SHP77 (cell line): ENCODE measurements at regions not wholly inside any gene's neighbourhood (a gene's known extent, or its start where the extent isn't known, plus 50 kb on each side); places are given as distances from the start of the nearest gene placed in this dataset.

ENCODE experiments used
- DNase-seq, 2 experiments: peaks; one replicate each; lab custom pipeline; 2025; lab: John Stamatoyannopoulos, UW

DNA sequence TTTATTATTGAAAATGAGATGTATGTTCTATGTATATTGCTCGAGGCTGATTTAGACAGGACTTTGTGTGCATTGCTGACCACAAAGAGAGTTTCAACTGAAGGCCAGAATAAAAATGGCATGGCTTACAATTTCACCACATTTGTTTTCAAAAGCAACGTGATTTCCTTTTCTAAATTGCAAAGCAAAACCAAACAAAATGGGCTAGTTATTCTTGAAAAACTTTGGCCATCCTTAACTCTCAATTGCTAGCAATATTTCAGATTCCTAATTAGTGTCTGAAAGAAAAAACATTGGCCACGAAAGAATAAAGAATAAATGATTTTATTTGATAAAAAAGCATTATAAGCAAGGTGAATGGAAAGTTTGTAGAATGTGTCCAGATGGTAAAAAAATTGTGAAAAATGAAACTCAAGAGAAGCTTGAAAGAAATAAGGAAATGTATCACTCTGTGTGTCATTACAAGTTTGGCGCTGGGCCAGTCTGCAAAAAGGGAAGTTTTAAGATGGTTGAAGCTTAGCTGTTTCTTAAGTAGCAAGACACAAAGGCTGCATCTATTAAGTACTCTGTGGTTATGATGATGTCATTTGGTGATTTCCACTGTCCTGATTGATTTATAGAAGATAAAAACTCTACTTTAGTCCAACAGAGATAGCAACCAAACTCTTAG, 89.2 kb upstream of the PRLR start:
- DNase-seq = no peak

DNA sequence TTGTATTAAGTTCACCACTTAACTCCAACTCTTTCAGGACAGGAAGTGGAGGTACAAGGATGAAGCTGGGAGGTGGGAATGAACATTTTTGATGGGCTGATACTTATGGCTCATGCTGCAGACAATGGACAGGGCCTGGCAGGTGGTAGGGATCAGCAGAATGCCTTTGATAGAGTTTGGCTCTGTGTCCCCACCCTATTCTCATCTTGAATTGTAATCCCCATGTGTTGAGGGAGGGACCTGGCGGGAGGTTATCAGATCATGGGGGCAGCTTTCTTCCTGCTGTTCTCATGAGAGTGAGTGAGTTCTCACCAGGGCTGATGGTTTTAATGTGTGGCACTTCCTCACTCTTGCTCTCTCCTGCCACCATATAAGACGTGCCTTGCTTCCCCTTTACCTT, 87.3 kb upstream of the PRLR start:
- DNase-seq = no peak

DNA sequence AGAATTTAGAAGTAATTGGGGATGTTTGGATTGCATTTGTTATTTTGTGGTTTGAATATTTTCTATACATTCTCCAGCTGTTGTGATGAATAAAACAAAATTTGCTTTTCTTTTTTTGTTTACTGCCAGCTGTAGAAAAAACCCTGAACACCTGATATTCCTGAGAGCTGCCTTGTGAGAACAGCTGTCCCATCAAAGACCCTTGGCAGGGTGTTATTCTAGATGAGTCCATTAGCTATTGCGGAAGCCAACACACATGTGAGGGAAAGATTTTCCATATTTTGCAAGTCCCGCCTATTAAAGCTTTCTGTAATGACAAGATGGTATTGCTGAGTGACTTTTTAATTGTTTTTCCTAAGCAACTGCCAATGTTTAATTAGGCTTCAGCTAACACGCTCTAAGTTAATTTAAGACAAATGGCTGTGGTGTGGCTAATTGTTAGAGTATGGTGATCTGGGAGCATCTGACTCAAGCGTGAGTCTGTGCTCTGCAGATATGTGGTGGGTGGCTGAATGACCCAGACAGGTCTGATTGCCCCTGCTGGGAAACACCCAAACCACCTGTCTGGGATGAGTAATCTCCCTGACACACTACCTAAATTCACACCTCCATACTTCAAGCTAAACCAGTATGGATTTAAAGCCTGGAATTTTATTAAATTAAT, 86.5 kb upstream of the PRLR start:
- no peak for DNase-seq

GRCh38 chr5:35313291-35313690, 83.0 kb upstream of the PRLR start:
- DNase-seq = no peak

- DNase-seq = no peak
These were observed 82.0 kb upstream of the PRLR start for GRCh38 chr5:35312267-35312666.

GRCh38 chr5:35309365-35310130, 79.3 kb upstream of the PRLR start:
- DNase-seq = no peak

DNA sequence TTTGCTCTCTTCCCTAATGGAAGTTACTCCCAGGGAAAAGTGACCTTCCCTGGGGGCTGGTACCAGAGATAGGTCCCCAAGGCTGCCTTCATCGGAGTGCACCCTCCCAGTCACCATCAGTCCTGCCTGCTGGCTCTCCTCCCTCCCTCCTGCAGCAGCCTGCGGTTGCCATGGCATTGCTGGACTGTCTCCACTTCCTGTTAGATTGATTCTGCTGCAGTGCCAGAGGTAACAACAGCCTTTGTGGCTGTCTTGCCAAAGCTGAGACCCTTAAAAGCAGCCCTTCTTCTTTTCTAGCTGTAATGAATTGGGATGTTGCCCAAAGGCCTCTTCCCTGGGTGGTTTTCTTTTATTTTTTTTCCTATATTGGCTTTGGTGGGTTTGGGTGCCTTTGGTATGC, 78.1 kb upstream of the PRLR start:
- DNase-seq = no peak

- DNase-seq = no peak
These were observed 76.6 kb upstream of the PRLR start for GRCh38 chr5:35306716-35307365.

- DNase-seq = no peak
These were observed 75.2 kb upstream of the PRLR start for GRCh38 chr5:35305336-35306020.

- no peak for DNase-seq
These were observed 74.0 kb upstream of the PRLR start for GRCh38 chr5:35304291-35304690.

- no peak for DNase-seq
These were observed 72.9 kb upstream of the PRLR start for GRCh38 chr5:35303152-35303551.

- no peak for DNase-seq
These were observed 72.3 kb upstream of the PRLR start for GRCh38 chr5:35302544-35302943.

- DNase-seq = no peak
These were observed 67.5 kb upstream of the PRLR start for GRCh38 chr5:35297755-35298154.

DNA sequence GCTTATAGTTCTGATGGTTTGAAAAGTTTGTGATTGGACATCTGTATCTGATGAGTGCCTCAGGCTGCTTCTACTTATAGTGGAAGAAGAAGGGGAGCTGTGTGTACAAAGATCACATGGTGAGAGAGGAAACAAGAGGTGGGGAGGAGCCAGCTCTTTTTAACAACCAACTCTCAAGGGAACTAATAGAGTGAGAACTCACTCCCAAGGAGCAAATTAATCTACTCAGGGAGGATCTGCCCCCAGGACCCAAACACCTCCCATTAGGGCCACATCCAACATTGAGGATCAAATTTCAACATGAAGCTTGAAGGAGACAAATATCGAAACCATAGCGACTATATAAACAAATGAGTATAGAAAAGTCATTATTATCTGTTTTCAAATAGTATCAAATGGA, 64.7 kb upstream of the PRLR start:
- no peak for DNase-seq

DNA sequence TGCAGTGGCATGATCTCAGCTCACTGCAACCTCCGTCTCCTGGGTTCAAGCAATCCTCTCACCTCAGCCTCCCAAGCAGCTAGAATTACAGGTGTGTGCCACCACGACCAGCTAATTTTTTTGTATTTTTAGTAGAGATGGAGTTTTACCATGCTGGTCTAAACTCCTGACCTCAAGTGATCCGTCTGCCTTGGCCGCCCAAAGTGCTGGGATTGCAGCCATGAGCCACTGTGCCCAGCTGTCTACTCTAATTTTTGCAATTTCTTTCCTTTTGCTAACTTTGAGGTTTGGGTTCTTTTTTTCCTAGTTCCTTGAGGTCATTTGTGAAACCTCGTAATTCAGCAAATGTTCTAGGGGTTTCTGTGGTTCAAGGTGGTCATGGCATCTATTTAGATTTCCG, 63.7 kb upstream of the PRLR start:
- no peak for DNase-seq

- no peak for DNase-seq
These were observed 55.1 kb upstream of the PRLR start for GRCh38 chr5:35285435-35285834.

DNA sequence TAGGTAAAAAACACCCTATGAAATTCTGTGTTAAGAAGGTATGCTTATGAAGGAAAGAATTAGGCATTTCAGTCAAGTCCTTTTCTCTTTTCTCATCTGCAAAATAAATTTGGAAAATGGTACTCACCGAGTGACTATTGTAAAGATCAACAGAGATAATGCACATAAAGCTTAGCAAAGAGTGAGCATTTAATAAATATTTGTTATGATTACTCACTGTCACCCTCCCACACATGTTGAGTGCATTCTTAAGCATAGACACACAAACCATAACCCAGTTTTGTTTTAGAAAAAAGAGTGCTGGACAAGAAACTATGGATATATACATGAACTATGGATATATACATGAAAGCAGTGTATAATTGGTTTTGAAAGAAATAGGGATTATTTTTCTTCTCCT, 54.7 kb upstream of the PRLR start:
- no peak for DNase-seq

DNA sequence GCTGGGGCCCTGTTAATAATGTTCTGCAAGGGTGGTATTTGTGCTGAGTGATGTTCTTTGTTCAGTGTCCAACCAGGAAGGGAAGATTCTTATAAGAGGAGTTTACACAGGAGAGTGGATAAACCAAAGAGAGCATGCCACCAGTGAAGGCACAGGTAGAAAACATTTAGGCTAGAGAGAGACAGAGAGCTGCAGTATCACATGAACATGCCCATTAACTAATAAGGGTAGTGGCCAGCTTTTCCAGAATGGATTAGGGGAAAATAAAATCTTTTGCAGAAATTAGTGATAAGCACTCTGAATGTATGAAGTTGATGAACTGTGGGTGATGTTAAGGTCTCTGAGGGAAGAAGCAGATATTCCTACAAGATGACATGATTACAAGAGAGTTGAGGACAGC, 54.1 kb upstream of the PRLR start:
- no peak for DNase-seq

DNA sequence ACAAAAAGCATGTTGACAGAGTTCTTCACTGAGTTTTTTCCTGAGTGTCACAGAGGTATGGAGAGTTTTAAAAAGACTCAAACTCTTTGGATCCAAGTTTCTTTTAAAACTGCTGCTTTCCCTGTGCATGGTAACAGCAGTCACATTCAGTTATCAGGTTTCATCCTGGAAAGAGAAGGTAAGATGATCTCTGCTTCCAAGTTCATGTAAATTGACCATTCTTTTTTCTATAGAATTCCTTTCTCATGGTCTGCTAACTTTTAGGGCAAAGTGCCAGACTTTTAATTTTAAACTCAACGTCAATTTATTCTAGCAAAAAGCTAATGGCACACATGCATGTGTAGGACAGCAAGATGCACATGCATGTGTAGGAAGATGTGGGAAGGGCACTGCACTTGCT, 52.5 kb upstream of the PRLR start:
- no peak for DNase-seq

GRCh38 chr5:35281613-35282012, 51.3 kb upstream of the PRLR start:
- no peak for DNase-seq
